Left cardiac atrium (tissue), 4 donors: ENCODE measurements at regions not wholly inside any gene's neighbourhood (a gene's known extent, or its start where the extent isn't known, plus 50 kb on each side); places are given as distances from the start of the nearest gene placed in this dataset.

Experiments
- ATAC-seq, 2 donors: fragments of 200-7000 bp; cut with Tn5 transposase; one replicate each; pipeline ENCODE4 v1.9.1; 2020; ENCODE audit warnings: mild to moderate bottlenecking in 2 of 2, moderate library complexity in 2 of 2
- DNase-seq: peaks from one replicate; pipeline ENCODE4 v3.0.0-alpha.2; 2020
- intact Hi-C, 2 donors: fragments of 100-400 bp; cut with DNase I; formaldehyde crosslinking; loops; one replicate each; pipeline versions ENCODE4 v1.14.1 to v1.15.1; 2022 to 2023
- donor health status: DM: no; HTN: yes; CAD: no.
- donor health status: DM: no; HTN: yes; CAD: no; lungs with severe emphysema.
- donor health status: DM: yes; HTN: yes; CAD: no.
- donor health status: Dilated cardiomyopathy.

GRCh38 chr7:1331561-1332467 is 99.1 kb downstream of the UNCX start:
- no peak for DNase-seq
- intact Hi-C loops: no loop called here
- no peak for ATAC-seq

GRCh38 chr7:1336509-1336908 is 103.8 kb downstream of the UNCX start:
- ATAC-seq (no peak), DNase-seq (no peak)
- intact Hi-C loops: no loop called here

GRCh38 chr7:1339611-1340010 is 106.9 kb downstream of the UNCX start:
- no peak for ATAC-seq
- no peak for DNase-seq
- intact Hi-C loops: no loop called here

GRCh38 chr7:1340031-1340430 is 107.4 kb downstream of the UNCX start:
- ATAC-seq (no peak), DNase-seq (no peak)
- intact Hi-C loops: no loop called here

GRCh38 chr7:1340461-1341360 is 108.0 kb downstream of the UNCX start:
- DNase-seq (no peak), ATAC-seq (no peak)
- intact Hi-C loops: no loop called here

GRCh38 chr7:1341361-1342089 is 108.9 kb downstream of the UNCX start:
- DNase-seq: no peak
- no peak for ATAC-seq
- intact Hi-C loops: no loop called here

- DNase-seq (peak; percentile 12), ATAC-seq (no peak)
- intact Hi-C loops: no loop called here
Measured at GRCh38 chr7:1342090-1342640, 109.5 kb downstream of the UNCX start.

- intact Hi-C loops: no loop called here
- ATAC-seq: no peak
- DNase-seq: peak; percentile 4
Measured at GRCh38 chr7:1343551-1343950, 110.9 kb downstream of the UNCX start.

GRCh38 chr7:1344421-1344820 is 111.7 kb downstream of the UNCX start:
- intact Hi-C loops: no loop called here
- ATAC-seq: no peak
- no peak for DNase-seq

- intact Hi-C loops: no loop called here
- ATAC-seq: no peak
- DNase-seq: peak; percentile 9
Measured at GRCh38 chr7:1344981-1345701, 112.5 kb downstream of the UNCX start.

GRCh38 chr7:1345796-1346755 is 113.2 kb downstream of the MICALL2 start:
- ATAC-seq (no peak), DNase-seq (peak; percentile 12)
- intact Hi-C loops: no loop called here

- intact Hi-C loops: no loop called here
- peak; percentile 3 for DNase-seq
Measured at GRCh38 chr7:1346851-1347250, 112.4 kb downstream of the MICALL2 start.

GRCh38 chr7:1348096-1348822 is 111.0 kb downstream of the MICALL2 start:
- DNase-seq (peak; percentile 6), ATAC-seq (no peak)

More at GRCh38 chr7:1346851-1347250, 112.4 kb downstream of the MICALL2 start:
- no peak for ATAC-seq

GRCh38 chr7:1348823-1349335 is 110.4 kb downstream of the MICALL2 start:
- intact Hi-C loops: no loop called here
- DNase-seq (no peak), ATAC-seq (no peak)

More at GRCh38 chr7:1348096-1348822, 111.0 kb downstream of the MICALL2 start:
- intact Hi-C loops: no loop called here

- intact Hi-C loops: no loop called here
- ATAC-seq (no peak), DNase-seq (no peak)
Measured at GRCh38 chr7:1349351-1349761, 109.9 kb downstream of the MICALL2 start.

GRCh38 chr7:1351881-1352625 is 107.2 kb downstream of the MICALL2 start:
- intact Hi-C loops: no loop called here
- ATAC-seq (no peak), DNase-seq (no peak)
